PC-3 (cell line): ENCODE measurements at regions not wholly inside any gene's neighbourhood (a gene's known extent, or its start where the extent isn't known, plus 50 kb on each side); places are given as distances from the start of the nearest gene placed in this dataset.

Experiments used
- ATAC-seq: fragments of 200-7000 bp; cut with Tn5 transposase; 2 replicates; pipeline ENCODE4 v1.9.1; 2020; ENCODE audit warnings: mild to moderate bottlenecking, moderate library complexity
- BruUV-seq: library from RNA; stranded (reverse); fragments of 400-500 nt; replicated peaks from 2 replicates; lab custom pipeline; 2021; lab: Mats Ljungman, UMichigan
- CTCF ChIA-PET: fragments of 300-600 bp; sonication (Branson Sonifier 250); formaldehyde crosslinking; loops from one replicate; lab custom pipeline; 2022; ENCODE audit warnings: antibody characterized with exemption; lab: Charles Lee
- POLR2A ChIA-PET: fragments of 300-600 bp; sonication (Branson Sonifier 250); formaldehyde crosslinking; loops from one replicate; lab custom pipeline; 2022; ENCODE audit warnings: antibody characterized with exemption; ENCODE audit not compliant: unreplicated experiment; lab: Charles Lee
- DNase-seq: peaks from one replicate; pipeline ENCODE4 v3.0.0-alpha.2; 2015
- H2AFZ ChIP-seq: fragments of 300-600 bp; sonication (generic); 2 replicates; pipeline ENCODE4 v1.6.0; 2016; ENCODE audit warnings: antibody characterized with exemption, low read length
- H3F3A ChIP-seq: fragments of 300-600 bp; sonication (generic); one replicate; pipeline ENCODE4 v1.6.0; 2017; ENCODE audit warnings: antibody characterized with exemption, low read length, control low read depth, mild to moderate bottlenecking; ENCODE audit not compliant: unreplicated experiment
- H3K27ac ChIP-seq: fragments of 300-600 bp; sonication (generic); 2 replicates; pipeline ENCODE4 v1.5.1; 2016; ENCODE audit warnings: mild to moderate bottlenecking, low read length
- H3K27me3 ChIP-seq: fragments of 300-600 bp; sonication (generic); 2 replicates; pipeline ENCODE4 v1.6.1; 2016; ENCODE audit warnings: low read length, mixed read lengths
- H3K36me3 ChIP-seq: fragments of 300-600 bp; sonication (generic); 2 replicates; pipeline ENCODE4 v1.6.1; 2016; ENCODE audit warnings: low read depth, mixed run types, low read length, mixed read lengths
- H3K4me1 ChIP-seq: fragments of 300-600 bp; sonication (generic); 2 replicates; pipeline ENCODE4 v1.5.1; 2016; ENCODE audit warnings: low read length; ENCODE audit not compliant: insufficient read depth
- H3K4me2 ChIP-seq: fragments of 300-600 bp; sonication (generic); 2 replicates; pipeline ENCODE4 v1.6.0; 2016; ENCODE audit warnings: low read length
- H3K4me3 ChIP-seq: fragments of 300-600 bp; sonication (generic); 2 replicates; pipeline ENCODE4 v1.5.1; 2016; ENCODE audit warnings: mild to moderate bottlenecking, low read length, mixed read lengths
- H3K79me2 ChIP-seq: fragments of 300-600 bp; sonication (generic); 2 replicates; pipeline ENCODE4 v1.6.1; 2017; ENCODE audit warnings: low read length, mixed read lengths
- H3K9ac ChIP-seq: fragments of 300-600 bp; sonication (generic); 2 replicates; pipeline ENCODE4 v1.6.0; 2016; ENCODE audit warnings: mild to moderate bottlenecking, low read length
- H3K9me2 ChIP-seq: fragments of 300-600 bp; sonication (generic); replicated peaks from 2 replicates; pipeline ENCODE4 v1.6.1; 2016; ENCODE audit warnings: mixed run types, low read length, mixed read lengths
- H3K9me3 ChIP-seq: fragments of 300-600 bp; sonication (generic); 2 replicates; pipeline ENCODE4 v1.6.1; 2016; ENCODE audit warnings: low read length, mixed read lengths
- H4K20me1 ChIP-seq: fragments of 300-600 bp; sonication (generic); 2 replicates; pipeline ENCODE4 v1.6.1; 2016; ENCODE audit warnings: low read length, mixed read lengths
- CTCF ChIP-seq: fragments of 300-600 bp; sonication (generic); conservative IDR thresholded peaks from 2 replicates; pipeline ENCODE4 v1.5.1; 2017; ENCODE audit warnings: antibody characterized with exemption, low read depth, mild to moderate bottlenecking, low read length
- EZH2 ChIP-seq: fragments of 300-600 bp; sonication (generic); IDR thresholded peaks from one replicate; pipeline ENCODE4 v1.6.1; 2017; ENCODE audit warnings: antibody characterized with exemption, mild to moderate bottlenecking, low read length; ENCODE audit not compliant: unreplicated experiment
- EZH2phosphoT487 ChIP-seq: fragments of 300-600 bp; sonication (generic); IDR thresholded peaks from 2 replicates; pipeline ENCODE4 v1.6.1; 2018; ENCODE audit warnings: mild to moderate bottlenecking, antibody characterized with exemption, low read length, borderline replicate concordance
- intact Hi-C: fragments of 100-400 bp; cut with micrococcal nuclease; formaldehyde crosslinking; loops from 2 replicates; pipeline ENCODE4 v1.9.0; 2023

- no TSS peak for BruUV-seq
Observed at GRCh38 chr7:130912862-130913638, 179.0 kb upstream of the KLF14 start.

GRCh38 chr7:130913639-130914553 is 179.9 kb upstream of the KLF14 start:
- peak overlapping the region; percentile 94 for H3K9ac ChIP-seq
- peaks cover 61% of the 10 kb centered on the region for H3K4me1 ChIP-seq
- ChIA-PET POLR2A (interaction anchor here (0.5 to 2.5 kb wide), 15 partner anchors 10 to 1244 kb away, joined by 3 to 49 read pairs (median 4); no protein-coding TSS in a partner anchor), CTCF (interaction anchor here (0.6 to 2.6 kb wide), 7 partner anchors 16 to 126 kb away, joined by 3 to 14 read pairs (median 5); no protein-coding TSS in a partner anchor)
- TF ChIP-seq EZH2 (no peak), CTCF (no peak), EZH2phosphoT487 (no peak)
- BruUV-seq, result TSS peak; percentile 53
- no peak overlapping the region for H2AFZ ChIP-seq
- H3K36me3 ChIP-seq, result peaks cover 31% of the 10 kb centered on the region
- H3K27ac ChIP-seq, result peak overlapping the region; percentile 99
- no peaks in the 10 kb centered on the region for H3K9me2 ChIP-seq
- ATAC-seq (no peak), DNase-seq (no peak)
- peak overlapping the region; percentile 92 for H3K4me3 ChIP-seq
- intact Hi-C loops, result loop anchor here (1.0 to 2.0 kb wide), 3 partner anchors 25 to 83 kb away; no protein-coding TSS in a partner anchor
- H3F3A ChIP-seq, result peaks cover 54% of the 10 kb centered on the region
- H3K27me3 ChIP-seq, result no peaks in the 10 kb centered on the region
- peaks cover 22% of the 10 kb centered on the region for H4K20me1 ChIP-seq
- peaks cover 88% of the 10 kb centered on the region for H3K79me2 ChIP-seq
- no peaks in the 10 kb centered on the region for H3K9me3 ChIP-seq
- peak overlapping the region; percentile 92 for H3K4me2 ChIP-seq

More at GRCh38 chr7:130912862-130913638, 179.0 kb upstream of the KLF14 start:
- Histone ChIP-seq H2AFZ (no peak overlapping the region), H3K27ac (peak overlapping the region; percentile 99), H4K20me1 (peaks cover 27% of the 10 kb centered on the region), H3F3A (peaks cover 47% of the 10 kb centered on the region), H3K4me2 (peak overlapping the region; percentile 92), H3K4me3 (peak overlapping the region; percentile 92), H3K4me1 (peaks cover 57% of the 10 kb centered on the region), H3K36me3 (peaks cover 37% of the 10 kb centered on the region), H3K9me2 (no peaks in the 10 kb centered on the region), H3K27me3 (no peaks in the 10 kb centered on the region), H3K9me3 (no peaks in the 10 kb centered on the region), H3K79me2 (peaks cover 87% of the 10 kb centered on the region), H3K9ac (peak overlapping the region; percentile 94)
- peak; percentile 52 for ATAC-seq
- intact Hi-C loops, result loop anchor here (1.0 to 2.0 kb wide), 4 partner anchors 9 to 84 kb away; no protein-coding TSS in a partner anchor
- ChIA-PET POLR2A (interaction anchor here (0.5 to 2.5 kb wide), 20 partner anchors 10 to 1245 kb away, joined by 3 to 49 read pairs (median 4); no protein-coding TSS in a partner anchor), CTCF (interaction anchor here (0.6 to 2.6 kb wide), 7 partner anchors 16 to 127 kb away, joined by 3 to 14 read pairs (median 5); no protein-coding TSS in a partner anchor)
- DNase-seq, result peak; percentile 96
- TF ChIP-seq EZH2 (no peak), EZH2phosphoT487 (no peak), CTCF (no peak)
